ENCODE measurements at regions not wholly inside any gene's neighbourhood (a gene's known extent, or its start where the extent isn't known, plus 50 kb on each side); places are given as distances from the start of the nearest gene placed in this dataset.

DNA sequence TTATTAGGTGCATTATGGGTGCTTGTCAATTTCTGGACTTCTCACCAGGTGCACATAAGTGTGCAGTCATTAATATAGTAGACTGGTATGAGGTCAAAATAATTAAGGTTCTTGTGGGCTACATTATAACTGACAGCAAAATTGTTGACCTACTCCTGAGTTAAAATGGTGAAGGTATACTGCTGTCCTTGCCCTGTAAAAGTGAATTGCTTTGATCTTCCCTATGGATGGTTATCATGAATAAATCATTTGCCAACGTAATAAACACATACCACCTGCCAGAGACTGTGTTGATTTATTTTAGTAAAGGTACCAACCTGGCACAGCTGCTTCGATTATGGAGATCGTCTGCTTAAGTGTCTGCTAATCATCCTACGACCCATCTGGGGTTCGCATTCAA is 201.6 kb upstream of the KCNK2 start:
- no peaks in the 10 kb centered on the region for H3K9me3 ChIP-seq (ENCODE audit: low read depth)
- no peak overlapping the region for H3K4me3 ChIP-seq
- no peak overlapping the region for H3K27ac ChIP-seq
- no peaks in the 10 kb centered on the region for H3K36me3 ChIP-seq
- TF ChIP-seq CTCF (IDR thresholded peaks at IDR 0.05; ENCODE audit: low read depth, low read length): no peak
- DNase-seq (ENCODE audit: low read depth in 1 of 2, low spot score in 1 of 2): no peak
- no peaks in the 10 kb centered on the region for H3K4me1 ChIP-seq (ENCODE audit: low read depth)
- H3K27me3 ChIP-seq: no peaks in the 10 kb centered on the region

- Histone ChIP-seq H3K27me3 (no peaks in the 10 kb centered on the region), H3K9me3 (ENCODE audit: low read depth) (no peaks in the 10 kb centered on the region), H3K4me1 (ENCODE audit: low read depth) (no peaks in the 10 kb centered on the region), H3K27ac (no peak overlapping the region), H3K36me3 (no peaks in the 10 kb centered on the region), H3K4me3 (no peak overlapping the region)
- no peak for TF ChIP-seq CTCF (IDR thresholded peaks at IDR 0.05; ENCODE audit: low read depth, low read length)
- DNase-seq (ENCODE audit: low read depth in 1 of 2, low spot score in 1 of 2): no peak
Observed at GRCh38 chr1:214882616-214883015, 199.9 kb upstream of the KCNK2 start.

- no peak for DNase-seq (ENCODE audit: low read depth in 1 of 2, low spot score in 1 of 2)
- Histone ChIP-seq H3K4me1 (ENCODE audit: low read depth) (no peaks in the 10 kb centered on the region), H3K4me3 (no peak overlapping the region), H3K27me3 (no peaks in the 10 kb centered on the region), H3K9me3 (ENCODE audit: low read depth) (no peaks in the 10 kb centered on the region), H3K27ac (no peak overlapping the region), H3K36me3 (no peaks in the 10 kb centered on the region)
- TF ChIP-seq CTCF (IDR thresholded peaks at IDR 0.05; ENCODE audit: low read depth, low read length): no peak
Observed at GRCh38 chr1:214895011-214895600, 187.4 kb upstream of the KCNK2 start.

GRCh38 chr1:214896921-214897320 is 185.6 kb upstream of the KCNK2 start:
- H3K4me1 ChIP-seq (ENCODE audit: low read depth): no peaks in the 10 kb centered on the region
- DNase-seq (ENCODE audit: low read depth in 1 of 2, low spot score in 1 of 2): no peak
- H3K27me3 ChIP-seq: no peaks in the 10 kb centered on the region
- no peaks in the 10 kb centered on the region for H3K9me3 ChIP-seq (ENCODE audit: low read depth)
- no peak for TF ChIP-seq CTCF (IDR thresholded peaks at IDR 0.05; ENCODE audit: low read depth, low read length)
- H3K36me3 ChIP-seq: no peaks in the 10 kb centered on the region
- no peak overlapping the region for H3K27ac ChIP-seq
- H3K4me3 ChIP-seq: no peak overlapping the region

- H3K4me3 ChIP-seq: no peak overlapping the region
- no peaks in the 10 kb centered on the region for H3K4me1 ChIP-seq (ENCODE audit: low read depth)
- DNase-seq (ENCODE audit: low read depth in 1 of 2, low spot score in 1 of 2): no peak
- H3K9me3 ChIP-seq (ENCODE audit: low read depth): no peaks in the 10 kb centered on the region
- H3K36me3 ChIP-seq: no peaks in the 10 kb centered on the region
- no peak for TF ChIP-seq CTCF (IDR thresholded peaks at IDR 0.05; ENCODE audit: low read depth, low read length)
- H3K27me3 ChIP-seq: no peaks in the 10 kb centered on the region
- no peak overlapping the region for H3K27ac ChIP-seq
Observed at GRCh38 chr1:214897581-214897980, 185.0 kb upstream of the KCNK2 start.

DNA sequence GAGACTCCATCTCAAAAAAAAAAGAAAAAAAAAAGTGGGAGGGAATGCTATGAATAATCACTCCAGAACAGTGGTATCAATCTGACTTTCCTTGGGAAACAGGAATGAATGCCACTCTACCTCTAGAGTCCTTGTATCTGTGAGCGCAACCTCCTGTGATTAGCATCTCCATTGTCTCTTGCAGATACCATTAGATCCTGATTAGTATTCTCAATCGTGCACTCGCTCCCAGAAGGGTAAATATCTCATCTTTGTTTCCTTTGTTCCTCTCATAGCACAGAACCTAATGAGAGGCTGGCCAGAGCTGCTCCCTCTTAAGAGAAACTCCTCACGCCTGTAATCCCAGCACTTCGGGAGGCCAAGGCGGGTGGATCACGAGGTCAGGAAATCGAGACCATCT is 184.4 kb upstream of the KCNK2 start:
- Histone ChIP-seq H3K27ac (no peak overlapping the region), H3K4me3 (no peak overlapping the region), H3K4me1 (ENCODE audit: low read depth) (no peaks in the 10 kb centered on the region), H3K36me3 (no peaks in the 10 kb centered on the region), H3K9me3 (ENCODE audit: low read depth) (no peaks in the 10 kb centered on the region), H3K27me3 (no peaks in the 10 kb centered on the region)
- DNase-seq (ENCODE audit: low read depth in 1 of 2, low spot score in 1 of 2): no peak
- no peak for TF ChIP-seq CTCF (IDR thresholded peaks at IDR 0.05; ENCODE audit: low read depth, low read length)

All from cardiac muscle cell (in vitro differentiated cells and primary cell).